ENCODE measurements at regions not wholly inside any gene's neighbourhood (a gene's known extent, or its start where the extent isn't known, plus 50 kb on each side); places are given as distances from the start of the nearest gene placed in this dataset.

GRCh38 chr9:25733336-25733982 lies 55.2 kb upstream of the TUSC1 start:
- no peak for TF ChIP-seq CTCF (IDR thresholded peaks at IDR 0.05)
- no peak for TF ChIP-seq TCF7L2 (IDR thresholded peaks at IDR 0.05; ENCODE audit: low read depth, low read length)
- TF ChIP-seq SIN3A (IDR thresholded peaks at IDR 0.05; ENCODE audit: borderline replicate concordance, insufficient read depth, low read depth, low read length), result no peak
- TF ChIP-seq POLR2AphosphoS5 (IDR thresholded peaks at IDR 0.05; ENCODE audit: low read depth, low read length), result no peak
- no peak for TF ChIP-seq REST (IDR thresholded peaks at IDR 0.05; ENCODE audit: insufficient read depth in 1 of 2, low read depth in 2 of 2, low read length in 1 of 2)
